MCF 10A (cell line): ENCODE measurements at regions not wholly inside any gene's neighbourhood (a gene's known extent, or its start where the extent isn't known, plus 50 kb on each side); places are given as distances from the start of the nearest gene placed in this dataset.

Source experiments
- BruUV-seq: library from RNA; stranded (reverse); fragments of 400-500 nt; replicated peaks from 2 replicates; lab custom pipeline; 2021; lab: Mats Ljungman, UMichigan
- CTCF ChIA-PET: fragments of 300-600 bp; sonication (Branson Sonifier 250); formaldehyde crosslinking; extraction: SDS; loops from one replicate; lab custom pipeline; 2021; ENCODE audit warnings: antibody characterized with exemption, inconsistent platforms; lab: Yijun Ruan, JAX
- POLR2A ChIA-PET: fragments of 300-600, 350-650 bp; sonication (Branson Sonifier 250); formaldehyde crosslinking; extraction: SDS; loops from one replicate; lab custom pipeline; 2020; ENCODE audit warnings: antibody characterized with exemption, inconsistent platforms; lab: Yijun Ruan, JAX
- DNase-seq: peaks from one replicate; pipeline ENCODE4 v3.0.0-alpha.2; 2018; ENCODE audit not compliant: unreplicated experiment
- H3K27ac Mint-ChIP-seq: one replicate; pipeline ENCODE4 v1.8.0; 2022; ENCODE audit warnings: mild to moderate bottlenecking, low read depth, mixed read lengths; ENCODE audit not compliant: unreplicated experiment
- H3K27me3 Mint-ChIP-seq: one replicate; pipeline ENCODE4 v1.8.0; 2022; ENCODE audit warnings: mixed read lengths; ENCODE audit not compliant: insufficient read depth, unreplicated experiment
- H3K36me3 Mint-ChIP-seq: one replicate; pipeline ENCODE4 v1.8.0; 2022; ENCODE audit warnings: mild to moderate bottlenecking, moderate library complexity, mixed read lengths; ENCODE audit not compliant: insufficient read depth, unreplicated experiment
- H3K4me1 Mint-ChIP-seq: one replicate; pipeline ENCODE4 v1.8.0; 2022; ENCODE audit warnings: mixed read lengths; ENCODE audit not compliant: insufficient read depth, unreplicated experiment
- H3K4me3 Mint-ChIP-seq: one replicate; pipeline ENCODE4 v1.8.0; 2022; ENCODE audit warnings: mild to moderate bottlenecking, moderate library complexity, mixed read lengths; ENCODE audit not compliant: unreplicated experiment
- H3K9me3 Mint-ChIP-seq: one replicate; pipeline ENCODE4 v1.8.0; 2022; ENCODE audit warnings: mixed read lengths; ENCODE audit not compliant: unreplicated experiment
- CTCF ChIP-seq: fragments of 200-600 bp; IDR thresholded peaks from one replicate; pipeline ENCODE4 v1.8.0; 2022; ENCODE audit warnings: antibody characterized with exemption, mild to moderate bottlenecking; ENCODE audit not compliant: unreplicated experiment
- intact Hi-C: fragments of 100-400 bp; cut with micrococcal nuclease; formaldehyde crosslinking; loops from 2 replicates; pipeline ENCODE4 v1.14.1; 2022

GRCh38 chr3:25032344-25032743, 395.7 kb upstream of the RARB start:
- POLR2A ChIA-PET, result no interaction called here
- intact Hi-C loops, result loop anchor here (2.0 kb wide), 1 partner anchor 258 kb away; no protein-coding TSS in a partner anchor
- CTCF ChIA-PET, result interaction anchor here (0.6 to 1.8 kb wide), 6 partner anchors 9 to 319 kb away, joined by 3 to 8 read pairs (median 6); no protein-coding TSS in a partner anchor
- no TSS peak for BruUV-seq
- H3K9me3 Mint-ChIP-seq, result no peaks in the 10 kb centered on the region
- TF ChIP-seq CTCF, result no peak
- H3K4me1 Mint-ChIP-seq, result no peaks in the 10 kb centered on the region
- no peak overlapping the region for H3K4me3 Mint-ChIP-seq
- H3K27ac Mint-ChIP-seq, result no peak overlapping the region
- no peak for DNase-seq
- H3K36me3 Mint-ChIP-seq, result no peaks in the 10 kb centered on the region
- no peaks in the 10 kb centered on the region for H3K27me3 Mint-ChIP-seq

GRCh38 chr3:25033407-25034029, 394.5 kb upstream of the RARB start:
- Mint-ChIP-seq H3K27ac (no peak overlapping the region), H3K27me3 (no peaks in the 10 kb centered on the region), H3K9me3 (no peaks in the 10 kb centered on the region), H3K36me3 (no peaks in the 10 kb centered on the region), H3K4me3 (no peak overlapping the region), H3K4me1 (no peaks in the 10 kb centered on the region)
- TF ChIP-seq CTCF, result peak; percentile 45
- intact Hi-C loops, result loop anchor here (2.0 kb wide), 1 partner anchor 259 kb away; no protein-coding TSS in a partner anchor
- no TSS peak for BruUV-seq
- ChIA-PET POLR2A (interaction anchor here (1.3 kb wide), 1 partner anchor 16 kb away, joined by 3 read pairs; no protein-coding TSS in a partner anchor), CTCF (interaction anchor here (0.6 to 5.7 kb wide), 19 partner anchors 9 to 572 kb away, joined by 3 to 48 read pairs (median 4); no protein-coding TSS in a partner anchor)
- peak; percentile 66 for DNase-seq

GRCh38 chr3:25035526-25035925, 392.5 kb upstream of the RARB start:
- no peak for TF ChIP-seq CTCF
- intact Hi-C loops, result no loop called here
- POLR2A ChIA-PET, result interaction anchor here (1.5 kb wide), 1 partner anchor 14 kb away, joined by 5 read pairs; no protein-coding TSS in a partner anchor
- CTCF ChIA-PET, result interaction anchor here (1.0 to 5.7 kb wide), 3 partner anchors 12 to 40 kb away, joined by 4 to 48 read pairs (median 4); no protein-coding TSS in a partner anchor
- Mint-ChIP-seq H3K4me3 (no peak overlapping the region), H3K27me3 (no peaks in the 10 kb centered on the region), H3K4me1 (no peaks in the 10 kb centered on the region), H3K9me3 (no peaks in the 10 kb centered on the region), H3K36me3 (no peaks in the 10 kb centered on the region), H3K27ac (no peak overlapping the region)
- BruUV-seq, result no TSS peak
- DNase-seq, result peak; percentile 48

GRCh38 chr3:25036633-25037032, 391.4 kb upstream of the RARB start:
- no peak for TF ChIP-seq CTCF
- H3K27ac Mint-ChIP-seq, result no peak overlapping the region
- H3K36me3 Mint-ChIP-seq, result no peaks in the 10 kb centered on the region
- no peak overlapping the region for H3K4me3 Mint-ChIP-seq
- BruUV-seq, result no TSS peak
- H3K4me1 Mint-ChIP-seq, result no peaks in the 10 kb centered on the region
- intact Hi-C loops, result no loop called here
- ChIA-PET POLR2A (interaction anchor here (1.3 to 1.5 kb wide), 2 partner anchors 10 to 15 kb away, joined by 3 to 5 read pairs; no protein-coding TSS in a partner anchor), CTCF (interaction anchor here (0.6 to 5.7 kb wide), 7 partner anchors 11 to 1425 kb away, joined by 3 to 48 read pairs (median 3); no protein-coding TSS in a partner anchor)
- DNase-seq, result no peak
- H3K9me3 Mint-ChIP-seq, result no peaks in the 10 kb centered on the region
- no peaks in the 10 kb centered on the region for H3K27me3 Mint-ChIP-seq
